ENCODE measurements at regions not wholly inside any gene's neighbourhood (a gene's known extent, or its start where the extent isn't known, plus 50 kb on each side); places are given as distances from the start of the nearest gene placed in this dataset.

- TF ChIP-seq GATA2 (IDR thresholded peaks at IDR 0.05; ENCODE audit: low read depth, low read length) (no peak), GATA3 (IDR thresholded peaks at IDR 0.05; ENCODE audit: low read depth, low read length) (no peak)
Observed at GRCh38 chr9:113770396-113770795, 105.7 kb upstream of the ZNF618 start.

All from SH-SY5Y (cell line).